HG02763 (cell line): ENCODE measurements at regions not wholly inside any gene's neighbourhood (a gene's known extent, or its start where the extent isn't known, plus 50 kb on each side); places are given as distances from the start of the nearest gene placed in this dataset.
A peak's percentile ranks its signal among the peaks of the same experiment; 100 is the strongest.
"Not testable (repeated sequence)": the region's sequence is repeated elsewhere in the genome, so short reads cannot be mapped to it uniquely, and the experiment has no call there.

Experiments
- ATAC-seq: cut with Tn5 transposase; IDR thresholded peaks from one replicate; pipeline ENCODE4 v1.9.1; 2021; ENCODE audit warnings: mild to moderate bottlenecking, moderate library complexity; ENCODE audit not compliant: unreplicated experiment

GRCh38 chr4:18722748-18723191 is 701.2 kb upstream of the LCORL start:
- ATAC-seq: no peak

- no peak for ATAC-seq
These were observed 676.7 kb upstream of the LCORL start for GRCh38 chr4:18698119-18698883.

GRCh38 chr4:18695733-18696527 is 674.4 kb upstream of the LCORL start:
- no peak for ATAC-seq

- ATAC-seq: no peak
These were observed 670.1 kb upstream of the LCORL start for GRCh38 chr4:18691431-18692200.

GRCh38 chr4:18690291-18690955 is 668.9 kb upstream of the LCORL start:
- ATAC-seq: no peak

- ATAC-seq: peak; percentile 70
These were observed 668.0 kb upstream of the LCORL start for GRCh38 chr4:18689308-18690115.

- not testable (repeated sequence) for ATAC-seq
These were observed 666.8 kb upstream of the LCORL start for GRCh38 chr4:18688351-18688750.

GRCh38 chr4:18686338-18687037 is 664.9 kb upstream of the LCORL start:
- no peak for ATAC-seq

- ATAC-seq: no peak
These were observed 663.4 kb upstream of the LCORL start for GRCh38 chr4:18684932-18685331.

- ATAC-seq: no peak
These were observed 655.0 kb upstream of the LCORL start for GRCh38 chr4:18676526-18676915.

- ATAC-seq: no peak
These were observed 654.3 kb upstream of the LCORL start for GRCh38 chr4:18675586-18676525.

- no peak for ATAC-seq
These were observed 648.5 kb upstream of the LCORL start for GRCh38 chr4:18670034-18670433.

GRCh38 chr4:18669390-18669789 is 647.8 kb upstream of the LCORL start:
- no peak for ATAC-seq

- ATAC-seq: no peak
These were observed 644.8 kb upstream of the LCORL start for GRCh38 chr4:18666322-18666721.

GRCh38 chr4:18664171-18664570 is 642.6 kb upstream of the LCORL start:
- ATAC-seq: no peak

GRCh38 chr4:18645351-18645750 is 623.8 kb upstream of the LCORL start:
- ATAC-seq: no peak

- ATAC-seq: no peak
These were observed 619.8 kb upstream of the LCORL start for GRCh38 chr4:18641334-18641733.

GRCh38 chr4:18638031-18638430 is 616.5 kb upstream of the LCORL start:
- no peak for ATAC-seq
